22Rv1 (cell line): ENCODE measurements at regions not wholly inside any gene's neighbourhood (a gene's known extent, or its start where the extent isn't known, plus 50 kb on each side); places are given as distances from the start of the nearest gene placed in this dataset.

Experiments used
- CTCF ChIP-seq: fragments of 450-650 bp; IDR thresholded peaks from 2 replicates; pipeline ENCODE4 v1.5.1; 2017; ENCODE audit warnings: mild to moderate bottlenecking
- ZFX ChIP-seq: fragments of 450-650 bp; IDR thresholded peaks from 2 replicates; pipeline ENCODE4 v1.6.1; 2017; ENCODE audit warnings: antibody characterized with exemption, borderline replicate concordance

GRCh38 chr2:128405981-128406613 lies 87.4 kb upstream of the HS6ST1 start:
- TF ChIP-seq CTCF: no peak
- no peak for TF ChIP-seq ZFX
